Skin of body (tissue), 1 donor: ENCODE measurements at regions not wholly inside any gene's neighbourhood (a gene's known extent, or its start where the extent isn't known, plus 50 kb on each side); places are given as distances from the start of the nearest gene placed in this dataset.
"Not testable (repeated sequence)": the region's sequence is repeated elsewhere in the genome, so short reads cannot be mapped to it uniquely, and the experiment has no call there.

ENCODE experiments used
- DNase-seq: peaks from one replicate; lab custom pipeline; 2025; lab: John Stamatoyannopoulos, UW

DNA sequence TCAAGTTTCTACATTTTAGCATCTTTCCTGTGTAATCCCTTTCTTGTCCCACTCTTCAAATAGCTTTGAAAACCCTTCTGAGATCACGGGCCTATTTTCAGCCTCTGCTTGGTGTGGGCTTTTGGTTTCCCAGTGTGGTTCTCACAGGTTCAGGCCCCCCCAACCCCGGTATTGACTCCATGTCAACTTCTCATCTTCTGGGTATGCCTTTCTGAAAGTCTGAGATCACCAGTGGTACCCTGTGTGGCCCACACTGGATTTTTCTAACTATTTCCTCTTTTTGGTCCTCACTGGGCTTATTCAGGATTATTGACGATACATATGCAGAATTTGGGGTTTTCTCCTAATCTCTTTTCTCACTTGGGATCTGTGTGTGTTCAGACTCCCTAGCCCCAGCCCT is 146.9 kb upstream of the PLGLB2 start:
- DNase-seq: not testable (repeated sequence)

DNA sequence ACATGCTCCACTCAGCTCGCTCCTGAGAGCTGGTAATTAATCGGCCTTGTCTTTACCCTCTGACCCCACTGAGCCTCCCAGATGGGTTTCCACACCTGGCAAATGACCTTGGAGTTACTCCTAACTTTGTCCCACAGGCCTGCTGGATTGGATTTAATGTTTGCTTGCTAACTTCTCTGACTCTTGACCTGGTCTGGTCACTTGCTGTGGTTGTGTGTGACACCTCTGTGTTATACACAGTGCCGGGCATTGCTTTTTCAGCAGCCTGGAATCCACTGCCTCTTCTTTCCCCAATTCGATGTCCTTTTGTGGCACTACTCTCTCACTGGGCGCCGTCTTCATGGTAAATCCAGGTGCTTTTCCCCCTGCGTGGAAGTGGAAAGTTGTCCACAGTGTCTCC is 145.8 kb upstream of the PLGLB2 start:
- DNase-seq: not testable (repeated sequence)

- DNase-seq: not testable (repeated sequence)
Observed at GRCh38 chr2:87602728-87603127, 145.2 kb upstream of the PLGLB2 start.

DNA sequence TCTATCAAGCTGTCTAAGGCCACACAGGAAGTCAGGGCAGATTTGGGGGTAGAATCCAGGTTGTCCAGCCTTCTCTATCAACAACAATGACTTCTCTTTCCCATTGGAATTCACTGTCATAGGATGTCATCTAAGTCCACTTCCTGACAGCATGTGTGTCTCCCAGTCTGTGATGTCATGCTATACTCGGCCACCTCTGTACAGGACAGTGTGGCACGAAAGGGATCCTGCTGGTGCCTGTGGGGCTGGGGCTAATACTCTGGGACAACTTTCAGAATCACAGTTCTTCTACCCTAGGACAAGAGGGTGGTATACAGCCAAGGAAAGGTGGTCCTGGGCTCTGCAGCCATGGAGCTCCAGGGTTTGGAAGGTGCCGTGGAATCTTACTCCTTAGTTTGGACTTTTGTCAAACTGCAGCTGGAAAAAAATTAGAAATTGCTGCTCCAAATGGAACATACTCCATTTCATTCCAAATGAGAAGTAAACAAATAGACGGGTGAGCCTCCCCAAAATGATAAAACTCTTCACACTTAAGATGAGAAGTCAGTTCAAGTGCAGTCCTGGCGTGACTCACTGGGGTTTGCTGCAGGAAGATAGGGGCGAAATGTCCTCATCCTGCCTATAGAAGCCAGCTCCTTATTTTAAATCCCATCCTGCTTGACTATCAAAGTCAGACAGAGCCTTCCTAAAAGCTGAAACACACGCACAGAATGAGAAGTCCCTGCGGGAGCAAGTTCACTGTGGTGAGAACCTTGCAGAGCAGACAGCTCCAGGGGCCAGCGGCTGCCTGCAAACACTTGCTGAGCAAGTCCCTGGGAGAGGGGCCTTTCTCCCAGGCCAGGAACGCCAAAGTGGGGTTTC is 144.2 kb upstream of the PLGLB2 start:
- not testable (repeated sequence) for DNase-seq

GRCh38 chr2:87604279-87604818 is 143.5 kb upstream of the PLGLB2 start:
- not testable (repeated sequence) for DNase-seq

DNA sequence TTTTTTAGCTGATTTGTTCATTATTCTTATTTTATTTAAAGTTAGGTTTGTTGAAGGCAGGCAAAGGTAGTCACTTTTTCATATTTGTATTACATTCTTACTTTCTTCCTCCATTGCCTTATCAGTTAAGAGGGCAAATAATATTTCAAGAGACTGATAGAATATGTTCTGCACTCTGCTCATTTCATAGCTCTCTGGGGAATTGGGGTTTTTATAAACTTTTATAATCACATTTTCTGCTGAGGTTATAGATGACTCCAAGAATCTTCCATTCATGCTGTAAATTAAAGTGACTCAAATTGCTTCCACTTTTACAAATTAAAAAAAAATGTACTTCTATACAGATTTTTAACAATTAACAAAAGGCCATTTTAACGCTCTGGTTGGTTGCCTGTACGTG is 142.9 kb upstream of the PLGLB2 start:
- not testable (repeated sequence) for DNase-seq

GRCh38 chr2:87608377-87609166 is 139.3 kb upstream of the PLGLB2 start:
- not testable (repeated sequence) for DNase-seq

DNA sequence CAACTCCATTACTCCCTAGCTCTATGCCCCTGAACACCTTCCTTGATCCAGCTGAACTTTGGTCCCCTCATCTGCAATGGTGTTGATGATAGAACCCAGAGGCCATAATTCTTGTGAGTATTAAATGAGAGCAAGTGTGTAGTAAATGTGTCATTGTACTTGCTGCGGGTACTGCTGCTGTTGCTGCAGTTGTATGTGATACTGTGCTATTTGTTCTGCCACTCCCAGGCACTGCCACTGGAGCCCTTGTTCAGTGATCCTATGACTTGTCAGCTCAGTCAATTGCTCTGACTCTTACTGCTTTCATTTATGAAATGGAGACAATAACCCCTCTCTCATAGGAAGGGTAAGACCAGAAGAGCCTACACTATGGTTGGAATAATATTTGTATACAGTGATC is 136.9 kb upstream of the PLGLB2 start:
- not testable (repeated sequence) for DNase-seq

DNA sequence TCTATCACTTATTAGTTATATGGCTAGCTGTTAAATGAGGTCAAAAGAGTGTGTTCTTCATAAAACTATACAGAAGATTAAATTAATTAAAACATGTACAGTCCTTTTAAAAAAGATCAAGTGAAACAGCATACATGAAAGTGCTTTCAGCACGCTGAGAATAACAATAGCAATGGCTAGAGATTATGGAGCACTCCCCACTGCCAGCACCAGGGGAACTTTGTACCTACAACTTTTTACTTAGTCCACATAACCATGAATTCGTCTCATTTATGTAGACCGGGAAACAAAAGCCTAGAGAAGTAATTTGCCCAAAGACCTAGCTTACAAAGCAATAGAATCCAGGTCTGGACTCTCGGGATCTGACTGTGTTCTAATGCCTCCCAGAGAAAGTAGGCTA is 136.5 kb upstream of the PLGLB2 start:
- not testable (repeated sequence) for DNase-seq

GRCh38 chr2:87611956-87612355 is 135.9 kb upstream of the PLGLB2 start:
- DNase-seq: not testable (repeated sequence)

DNA sequence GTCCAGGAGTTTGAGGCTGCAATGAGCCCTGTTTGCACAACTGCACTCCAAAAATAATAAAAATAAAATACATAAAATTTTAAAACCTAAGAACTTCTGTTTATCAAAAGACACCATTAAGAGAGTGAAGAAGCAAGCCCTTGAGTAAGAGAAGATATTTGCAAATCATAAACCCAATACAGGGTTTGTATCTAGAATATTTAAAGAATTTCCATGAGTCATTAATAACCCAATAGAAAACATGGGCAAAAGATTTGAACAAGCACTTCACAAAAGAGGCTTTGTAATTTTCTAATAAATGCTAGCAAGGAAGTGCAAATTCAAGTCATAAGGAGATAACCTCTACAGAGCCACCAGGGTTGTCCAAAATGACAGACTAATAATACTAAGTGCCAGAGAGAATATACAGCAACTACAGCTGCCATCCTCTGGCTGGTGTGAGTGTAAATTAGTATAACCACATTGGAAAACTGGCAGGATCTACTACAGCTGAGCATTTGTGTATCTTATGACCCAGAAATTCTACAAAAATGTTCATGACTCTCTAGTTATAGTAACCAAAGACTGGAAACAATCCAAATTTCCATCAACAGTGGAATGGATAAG is 133.0 kb upstream of the PLGLB2 start:
- not testable (repeated sequence) for DNase-seq

- not testable (repeated sequence) for DNase-seq
Observed at GRCh38 chr2:87619121-87619520, 128.8 kb upstream of the PLGLB2 start.

DNA sequence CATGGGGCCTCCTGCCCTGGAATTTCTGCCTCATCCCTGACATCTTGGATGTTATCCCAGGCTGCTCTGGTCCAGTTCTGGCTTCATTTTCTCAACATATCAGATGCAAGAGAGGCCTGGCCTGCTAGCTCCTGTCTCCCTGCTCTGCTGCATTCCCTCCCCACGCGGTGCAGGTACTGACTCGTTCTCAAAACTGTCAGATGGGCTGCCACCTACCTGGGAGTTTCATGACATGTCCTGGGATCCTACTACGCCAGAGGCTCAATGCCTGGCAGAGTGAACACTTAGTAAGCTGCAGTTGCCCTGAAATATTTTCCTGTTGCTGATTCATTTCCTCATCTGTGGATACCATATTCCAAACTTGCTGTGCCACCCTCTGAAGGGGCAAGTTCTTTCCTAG is 126.7 kb upstream of the PLGLB2 start:
- not testable (repeated sequence) for DNase-seq

DNA sequence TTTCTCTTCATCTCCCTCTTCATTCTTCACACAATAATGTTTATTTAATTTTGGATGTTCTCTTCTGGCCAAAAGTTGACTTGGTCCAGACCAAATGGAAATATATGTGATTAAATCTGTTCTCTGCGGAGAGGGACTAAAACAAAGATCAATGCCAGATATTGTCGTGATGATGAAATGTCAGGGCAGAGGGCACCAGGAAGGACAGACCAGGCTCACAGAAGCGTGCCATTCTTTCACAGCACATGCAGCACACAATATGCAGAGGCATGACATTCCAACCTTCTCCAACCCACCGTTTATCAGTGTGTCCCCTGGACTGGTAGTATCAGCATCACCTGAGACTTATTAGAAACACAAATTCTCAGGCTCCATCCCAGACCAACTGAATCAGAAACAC is 125.2 kb upstream of the PLGLB2 start:
- not testable (repeated sequence) for DNase-seq

DNA sequence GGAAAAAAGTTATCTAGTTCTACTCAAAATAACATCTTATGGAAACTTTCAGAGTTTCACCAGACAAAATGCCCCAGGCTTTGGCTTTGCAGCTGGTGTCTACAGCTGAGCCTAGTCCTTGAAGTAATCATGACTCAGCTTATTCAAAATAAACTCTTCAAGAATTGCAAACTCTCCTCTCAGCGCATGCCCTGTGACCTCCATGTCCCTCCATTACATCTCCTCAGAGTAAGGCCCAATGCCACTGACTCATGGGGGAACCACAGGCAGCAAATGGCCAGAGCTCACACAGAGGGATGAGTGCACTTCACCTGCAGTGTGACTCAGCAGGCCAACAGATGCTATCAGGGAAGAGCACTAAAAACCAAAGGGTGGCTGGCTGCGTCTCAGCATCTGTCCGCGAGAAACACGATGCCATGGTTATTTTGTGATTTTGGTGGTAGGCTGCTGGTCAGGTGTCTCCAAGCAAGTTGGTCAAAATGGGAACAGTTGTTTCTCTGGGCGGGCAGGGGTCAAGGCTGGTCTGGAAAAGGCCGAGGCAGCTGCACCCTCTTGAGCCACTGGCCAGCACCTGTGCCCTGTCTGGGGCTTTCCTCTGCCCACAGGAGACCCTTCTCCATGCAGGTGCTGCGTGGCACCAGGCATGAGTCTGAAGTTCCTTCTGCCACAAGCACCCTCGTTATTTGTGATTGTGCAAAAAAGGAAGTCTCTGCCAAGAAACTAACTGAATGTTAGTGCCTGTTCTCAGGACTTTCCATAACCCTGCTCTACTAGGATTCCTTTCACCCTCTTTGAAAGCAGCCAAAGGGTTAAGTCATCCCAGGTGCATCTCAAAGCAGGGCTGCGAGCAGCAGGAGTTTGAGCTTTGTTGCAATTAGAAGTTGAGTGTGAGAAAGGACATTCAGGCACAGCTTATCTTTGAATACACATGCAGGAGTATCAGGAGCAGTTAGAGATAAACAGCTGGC is 118.1 kb upstream of the PLGLB2 start:
- DNase-seq: not testable (repeated sequence)

GRCh38 chr2:87630892-87631291 is 117.0 kb upstream of the PLGLB2 start:
- DNase-seq: not testable (repeated sequence)

DNA sequence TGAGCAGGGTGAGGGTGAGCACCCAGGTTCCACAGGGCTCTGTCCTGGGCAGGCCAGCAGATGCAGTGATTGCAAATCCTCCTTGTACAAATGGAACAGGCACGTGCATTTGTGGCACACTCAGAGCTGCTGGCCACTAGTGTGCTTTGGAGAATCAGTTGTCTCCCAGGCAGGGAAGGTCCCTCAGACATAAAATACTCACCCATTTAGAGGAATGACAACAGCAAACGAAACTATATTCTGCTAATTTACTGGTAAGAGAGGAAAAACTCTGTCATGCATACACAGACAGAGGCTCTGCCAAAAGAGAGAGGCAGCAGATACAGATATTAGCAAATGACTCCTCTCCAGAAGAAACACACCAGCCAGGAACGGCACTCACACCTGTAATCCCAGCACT is 116.5 kb upstream of the PLGLB2 start:
- not testable (repeated sequence) for DNase-seq

DNA sequence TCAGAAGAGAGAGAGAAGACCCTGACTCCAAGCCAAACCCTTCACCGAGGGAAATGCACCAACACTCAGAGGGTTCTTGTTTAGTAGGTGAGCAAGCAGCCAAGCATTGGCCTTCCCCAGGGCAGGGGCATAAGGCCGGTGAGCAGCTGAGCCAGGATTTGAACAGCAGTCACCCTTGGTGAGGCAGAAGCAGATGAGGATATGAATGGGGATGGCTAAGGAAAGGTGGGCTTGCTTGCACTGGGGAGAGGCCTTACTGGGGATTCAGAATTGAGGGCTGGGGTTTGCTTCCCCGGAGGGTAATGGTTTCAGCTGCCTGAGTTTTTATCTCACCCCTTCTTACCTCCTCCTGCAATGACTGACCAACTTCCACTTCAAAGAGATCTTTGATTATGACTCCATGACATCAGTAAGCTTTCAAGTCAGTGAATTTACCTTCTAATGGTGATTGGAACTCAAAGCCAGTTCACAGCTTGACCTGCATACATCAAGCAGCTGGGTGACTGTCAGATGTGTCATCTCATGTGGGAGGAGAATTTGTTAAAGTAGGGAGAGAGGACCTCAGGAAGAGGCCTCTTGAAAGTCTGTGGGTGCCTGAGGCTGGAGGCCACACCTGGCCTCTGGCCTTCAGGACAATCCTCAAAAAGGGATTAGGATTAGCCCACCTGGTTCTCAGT is 114.5 kb upstream of the PLGLB2 start:
- not testable (repeated sequence) for DNase-seq

DNA sequence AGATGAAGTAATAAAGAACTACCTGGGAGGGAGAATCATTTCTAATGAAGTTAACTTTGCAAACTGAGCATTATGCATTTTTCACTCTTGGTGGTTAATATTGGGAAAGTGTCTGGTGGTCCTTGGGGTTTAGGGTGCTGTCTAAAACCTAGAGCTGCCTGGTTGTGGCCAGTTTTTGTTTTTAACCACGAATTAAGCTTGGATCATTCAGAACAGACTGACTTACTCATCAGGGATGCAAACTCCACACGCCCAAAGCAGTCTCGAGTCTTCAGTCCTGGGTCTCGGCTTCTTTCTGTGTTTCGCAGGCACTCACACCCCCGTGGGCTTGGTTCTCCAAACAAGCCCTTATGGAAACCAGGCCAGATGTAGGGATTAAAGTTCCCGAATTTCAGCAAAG is 113.8 kb upstream of the PLGLB2 start:
- not testable (repeated sequence) for DNase-seq
